BJ (cell line): ENCODE measurements at regions not wholly inside any gene's neighbourhood (a gene's known extent, or its start where the extent isn't known, plus 50 kb on each side); places are given as distances from the start of the nearest gene placed in this dataset.
"Not testable (repeated sequence)": the region's sequence is repeated elsewhere in the genome, so short reads cannot be mapped to it uniquely, and the experiment has no call there.

Source experiments
- CTCF ChIA-PET: fragments of 350-600 bp; formaldehyde crosslinking; extraction: SDS; loops from one replicate; lab custom pipeline; 2021; ENCODE audit warnings: antibody characterized with exemption, inconsistent platforms; lab: Yijun Ruan, JAX
- POLR2A ChIA-PET: fragments of 300-600 bp; sonication (Branson Sonifier 250); formaldehyde crosslinking; extraction: SDS; loops from one replicate; lab custom pipeline; 2021; ENCODE audit warnings: antibody characterized with exemption; lab: Charles Lee
- DNase-seq: peaks from one replicate; pipeline ENCODE4 v3.0.0-alpha.2; 2011; ENCODE audit warnings: low read depth
- H3K27me3 ChIP-seq: 2 replicates; pipeline ENCODE4 v1.6.0; 2011; ENCODE audit warnings: low read length; ENCODE audit not compliant: control insufficient read depth, insufficient read depth
- H3K36me3 ChIP-seq: 2 replicates; pipeline ENCODE4 v1.5.1; 2011; ENCODE audit warnings: low read length; ENCODE audit not compliant: control insufficient read depth, insufficient read depth
- H3K4me3 ChIP-seq: 2 replicates; pipeline ENCODE4 v1.5.1; 2011; ENCODE audit warnings: low read depth, mild to moderate bottlenecking, control low read depth, low read length
- CTCF ChIP-seq: IDR thresholded peaks from 2 replicates; pipeline ENCODE4 v1.5.1; 2011; ENCODE audit warnings: low read depth, mild to moderate bottlenecking, control low read depth, inconsistent platforms, low read length, moderate library complexity; ENCODE audit not compliant: insufficient read depth

- CTCF ChIA-PET: no interaction called here
- no peak for TF ChIP-seq CTCF
- POLR2A ChIA-PET: no interaction called here
- no peaks in the 10 kb centered on the region for H3K27me3 ChIP-seq
- H3K36me3 ChIP-seq: no peaks in the 10 kb centered on the region
- no peak for DNase-seq
- no peak overlapping the region for H3K4me3 ChIP-seq
Measured at GRCh38 chrX:65331371-65331770, 203.2 kb downstream of the LAS1L start.

GRCh38 chrX:65300104-65300809 is 234.3 kb downstream of the LAS1L start:
- POLR2A ChIA-PET: no interaction called here
- H3K27me3 ChIP-seq: no peaks in the 10 kb centered on the region
- CTCF ChIA-PET: no interaction called here

GRCh38 chrX:65282905-65283304 is 251.7 kb downstream of the LAS1L start:
- H3K4me3 ChIP-seq, H3K36me3 ChIP-seq, DNase-seq, POLR2A ChIA-PET, H3K27me3 ChIP-seq, CTCF ChIA-PET: not testable (repeated sequence)

More at GRCh38 chrX:65300104-65300809, 234.3 kb downstream of the LAS1L start:
- Histone ChIP-seq H3K36me3 (no peaks in the 10 kb centered on the region), H3K4me3 (no peak overlapping the region)
- DNase-seq: no peak
- TF ChIP-seq CTCF: no peak

GRCh38 chrX:65273152-65273551 is 261.4 kb downstream of the LAS1L start:
- Histone ChIP-seq H3K27me3 (no peaks in the 10 kb centered on the region), H3K4me3 (no peak overlapping the region), H3K36me3 (no peaks in the 10 kb centered on the region)
- no peak for DNase-seq
- ChIA-PET POLR2A (no interaction called here), CTCF (no interaction called here)
- TF ChIP-seq CTCF: no peak

GRCh38 chrX:65266482-65266881 is 268.1 kb downstream of the LAS1L start:
- POLR2A ChIA-PET: no interaction called here
- Histone ChIP-seq H3K36me3 (no peaks in the 10 kb centered on the region), H3K27me3 (no peaks in the 10 kb centered on the region), H3K4me3 (no peak overlapping the region)
- CTCF ChIA-PET: no interaction called here
- no peak for TF ChIP-seq CTCF
- DNase-seq: no peak

GRCh38 chrX:65253817-65254216 is 277.6 kb upstream of the ZC4H2 start:
- no peak for TF ChIP-seq CTCF
- ChIA-PET POLR2A (no interaction called here), CTCF (no interaction called here)
- Histone ChIP-seq H3K4me3 (no peak overlapping the region), H3K27me3 (no peaks in the 10 kb centered on the region), H3K36me3 (no peaks in the 10 kb centered on the region)
- no peak for DNase-seq
